Liver (tissue), 8 donors: ENCODE measurements at regions not wholly inside any gene's neighbourhood (a gene's known extent, or its start where the extent isn't known, plus 50 kb on each side); places are given as distances from the start of the nearest gene placed in this dataset.

ENCODE experiments used
- DNase-seq: peaks from one replicate; pipeline ENCODE4 v3.0.0-alpha.2; 2017; ENCODE audit warnings: low spot score
- H3K27ac ChIP-seq, 2 donors: one replicate each; pipeline ENCODE4 v1.7.0; 2013; ENCODE audit warnings: inconsistent platforms in 2 of 2, low read length in 2 of 2, control low read depth in 1 of 2, low read depth in 1 of 2, mild to moderate bottlenecking in 1 of 2
- H3K27me3 ChIP-seq, 4 donors: one replicate each; pipeline versions ENCODE4 v1.6.1 to v1.7.0; 2013; ENCODE audit warnings: low read length in 3 of 4, inconsistent platforms in 1 of 4, mild to moderate bottlenecking in 1 of 4, moderate library complexity in 1 of 4; ENCODE audit not compliant: control insufficient read depth in 4 of 4, insufficient read depth in 4 of 4
- H3K36me3 ChIP-seq, 4 donors: one replicate each; pipeline versions ENCODE4 v1.6.1 to v1.7.0; 2013; ENCODE audit warnings: low read length in 3 of 4, mild to moderate bottlenecking in 3 of 4, low read depth in 1 of 4, moderate library complexity in 1 of 4; ENCODE audit not compliant: control insufficient read depth in 4 of 4, insufficient read depth in 3 of 4
- H3K4me1 ChIP-seq, 4 donors: one replicate each; pipeline versions ENCODE4 v1.6.1 to v1.7.0; 2013; ENCODE audit warnings: low read length in 3 of 4, mild to moderate bottlenecking in 3 of 4, moderate library complexity in 1 of 4; ENCODE audit not compliant: control insufficient read depth in 4 of 4, insufficient read depth in 4 of 4
- H3K4me3 ChIP-seq, 3 donors: one replicate each; pipeline versions ENCODE4 v1.6.1 to v1.7.0; 2013; ENCODE audit warnings: low read length in 3 of 3, control low read depth in 1 of 3, low read depth in 1 of 3, mild to moderate bottlenecking in 1 of 3
- H3K9ac ChIP-seq, 2 donors: one replicate each; pipeline ENCODE4 v1.7.0; 2013; ENCODE audit warnings: low read length in 2 of 2, mild to moderate bottlenecking in 2 of 2, moderate library complexity in 2 of 2, control low read depth in 1 of 2, low read depth in 1 of 2
- H3K9me3 ChIP-seq, 4 donors: one replicate each; pipeline versions ENCODE4 v1.6.1 to v1.7.0; 2013; ENCODE audit warnings: low read length in 3 of 4; ENCODE audit not compliant: control insufficient read depth in 4 of 4
- EGR1 ChIP-seq, 2 donors: IDR thresholded peaks; 2 replicates each; pipeline ENCODE4 v1.6.1; 2016 to 2018; ENCODE audit warnings: antibody characterized with exemption in 2 of 2, low read depth in 2 of 2
- FOXA1 ChIP-seq: IDR thresholded peaks from 2 replicates; pipeline ENCODE4 v1.6.1; 2016; ENCODE audit warnings: antibody characterized with exemption
- FOXA2 ChIP-seq: IDR thresholded peaks from 2 replicates; pipeline ENCODE4 v1.6.1; 2016; ENCODE audit warnings: antibody characterized with exemption
- GABPA ChIP-seq, 2 donors: IDR thresholded peaks in 1 of 2; conservative IDR thresholded peaks in 1 of 2; 2 replicates each; pipeline ENCODE4 v1.6.1; 2016; ENCODE audit warnings: antibody characterized with exemption in 2 of 2, mild to moderate bottlenecking in 1 of 2, moderate library complexity in 1 of 2
- HNF4A ChIP-seq, 2 donors: conservative IDR thresholded peaks; 2 replicates each; pipeline ENCODE4 v1.6.1; 2016; ENCODE audit warnings: antibody characterized with exemption in 2 of 2, mild to moderate bottlenecking in 2 of 2
- HNF4G ChIP-seq: IDR thresholded peaks from 2 replicates; pipeline ENCODE4 v1.6.1; 2016; ENCODE audit warnings: antibody characterized with exemption
- JUND ChIP-seq, 2 donors: IDR thresholded peaks; 2 replicates each; pipeline ENCODE4 v1.6.1; 2016; ENCODE audit warnings: antibody characterized with exemption in 2 of 2
- NR2F2 ChIP-seq: IDR thresholded peaks from 2 replicates; pipeline ENCODE4 v1.6.1; 2016; ENCODE audit warnings: antibody characterized with exemption
- RAD21 ChIP-seq, 2 donors: IDR thresholded peaks; 2 replicates each; pipeline ENCODE4 v1.6.1; 2016; ENCODE audit warnings: antibody characterized with exemption in 2 of 2, mild to moderate bottlenecking in 2 of 2
- RXRA ChIP-seq, 2 donors: IDR thresholded peaks; 2 replicates each; pipeline ENCODE4 v1.6.1; 2017 to 2018; ENCODE audit warnings: antibody characterized with exemption in 2 of 2, mild to moderate bottlenecking in 1 of 2
- SP1 ChIP-seq: IDR thresholded peaks from 2 replicates; pipeline ENCODE4 v1.6.1; 2018; ENCODE audit warnings: antibody characterized with exemption, mild to moderate bottlenecking
- TAF1 ChIP-seq: conservative IDR thresholded peaks from 2 replicates; pipeline ENCODE4 v1.6.1; 2016; ENCODE audit warnings: antibody characterized with exemption, mild to moderate bottlenecking
- WGBS: extraction: QIAGEN DNeasy Blood & Tissue Kit; methylation state at CpG from one replicate; pipeline ENCODE4 v1.1.7; 2013; 5-methylcytosine and 5-hydroxymethylcytosine counted together
- TF ChIP-seq, protein P1 (sequence below): fragments of 150-350 bp; IDR thresholded peaks from 2 replicates; pipeline ENCODE4 v1.5.1; 2017; ENCODE audit warnings: improper control_type of control experiment, low read depth, low read length; ENCODE audit not compliant: missing input control
- TF ChIP-seq, protein P2 (sequence below): IDR thresholded peaks from 2 replicates; pipeline ENCODE4 v1.6.1; 2016; ENCODE audit warnings: antibody characterized with exemption
- TF ChIP-seq, protein P3 (sequence below): IDR thresholded peaks from 2 replicates; pipeline ENCODE4 v1.6.1; 2016; ENCODE audit warnings: antibody characterized with exemption
- TF ChIP-seq, protein P4 (sequence below): IDR thresholded peaks from 2 replicates; pipeline ENCODE4 v1.6.1; 2016; ENCODE audit warnings: antibody characterized with exemption, mild to moderate bottlenecking
- TF ChIP-seq, protein P5 (sequence below): IDR thresholded peaks from 2 replicates; pipeline ENCODE4 v1.6.1; 2016; ENCODE audit warnings: antibody characterized with exemption
- donor health status: healthy.
- donor health status: healthy.
- donor health status: healthy.
- donor health status: healthy.
- donor health status: healthy.

DNA sequence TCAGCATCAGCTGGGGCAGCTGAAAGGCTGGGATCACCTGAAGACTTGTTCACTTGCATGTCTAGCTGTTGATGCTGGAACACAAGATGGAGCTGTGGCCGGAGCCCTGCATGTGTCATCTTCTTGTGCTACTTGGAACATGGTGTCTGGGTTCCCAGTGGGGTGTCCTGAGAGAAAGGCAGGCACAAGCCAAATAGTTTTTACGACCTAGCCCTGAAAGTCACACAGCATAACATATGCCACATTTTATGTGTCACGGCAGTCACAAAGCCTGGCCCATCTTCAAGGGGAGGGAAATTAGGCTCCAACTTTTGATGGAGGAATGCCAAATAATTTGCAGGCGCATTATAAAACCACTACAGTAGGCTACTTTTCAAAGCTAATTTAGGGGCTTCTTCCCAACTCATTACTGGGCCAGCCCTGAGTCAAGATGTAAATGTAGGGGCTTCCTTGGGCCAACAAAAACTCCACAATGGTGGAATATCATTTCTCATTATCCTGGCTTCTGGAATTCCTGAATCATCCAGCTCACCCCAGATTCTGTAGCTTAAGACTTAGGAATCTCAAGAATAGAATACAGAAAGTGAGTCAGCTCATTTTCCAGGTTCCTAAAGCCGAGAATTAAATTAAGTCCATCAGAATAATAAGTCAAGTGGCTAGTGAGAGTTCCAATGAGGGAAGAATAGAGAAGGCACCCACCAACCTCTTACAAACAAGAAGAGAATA, 543.0 kb downstream of the TNS1 start:
- Histone ChIP-seq H3K4me1 (no peaks in the 10 kb centered on the region), H3K27ac (no peak overlapping the region), H3K36me3 (no peaks in the 10 kb centered on the region), H3K9ac (no peak overlapping the region), H3K4me3 (no peak overlapping the region), H3K27me3 (no peaks in the 10 kb centered on the region), H3K9me3 (no peaks in the 10 kb centered on the region)
- TF ChIP-seq, protein P1, sequence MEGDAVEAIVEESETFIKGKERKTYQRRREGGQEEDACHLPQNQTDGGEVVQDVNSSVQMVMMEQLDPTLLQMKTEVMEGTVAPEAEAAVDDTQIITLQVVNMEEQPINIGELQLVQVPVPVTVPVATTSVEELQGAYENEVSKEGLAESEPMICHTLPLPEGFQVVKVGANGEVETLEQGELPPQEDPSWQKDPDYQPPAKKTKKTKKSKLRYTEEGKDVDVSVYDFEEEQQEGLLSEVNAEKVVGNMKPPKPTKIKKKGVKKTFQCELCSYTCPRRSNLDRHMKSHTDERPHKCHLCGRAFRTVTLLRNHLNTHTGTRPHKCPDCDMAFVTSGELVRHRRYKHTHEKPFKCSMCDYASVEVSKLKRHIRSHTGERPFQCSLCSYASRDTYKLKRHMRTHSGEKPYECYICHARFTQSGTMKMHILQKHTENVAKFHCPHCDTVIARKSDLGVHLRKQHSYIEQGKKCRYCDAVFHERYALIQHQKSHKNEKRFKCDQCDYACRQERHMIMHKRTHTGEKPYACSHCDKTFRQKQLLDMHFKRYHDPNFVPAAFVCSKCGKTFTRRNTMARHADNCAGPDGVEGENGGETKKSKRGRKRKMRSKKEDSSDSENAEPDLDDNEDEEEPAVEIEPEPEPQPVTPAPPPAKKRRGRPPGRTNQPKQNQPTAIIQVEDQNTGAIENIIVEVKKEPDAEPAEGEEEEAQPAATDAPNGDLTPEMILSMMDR, result no peak
- no peak for TF ChIP-seq HNF4G
- TF ChIP-seq, protein P2, sequence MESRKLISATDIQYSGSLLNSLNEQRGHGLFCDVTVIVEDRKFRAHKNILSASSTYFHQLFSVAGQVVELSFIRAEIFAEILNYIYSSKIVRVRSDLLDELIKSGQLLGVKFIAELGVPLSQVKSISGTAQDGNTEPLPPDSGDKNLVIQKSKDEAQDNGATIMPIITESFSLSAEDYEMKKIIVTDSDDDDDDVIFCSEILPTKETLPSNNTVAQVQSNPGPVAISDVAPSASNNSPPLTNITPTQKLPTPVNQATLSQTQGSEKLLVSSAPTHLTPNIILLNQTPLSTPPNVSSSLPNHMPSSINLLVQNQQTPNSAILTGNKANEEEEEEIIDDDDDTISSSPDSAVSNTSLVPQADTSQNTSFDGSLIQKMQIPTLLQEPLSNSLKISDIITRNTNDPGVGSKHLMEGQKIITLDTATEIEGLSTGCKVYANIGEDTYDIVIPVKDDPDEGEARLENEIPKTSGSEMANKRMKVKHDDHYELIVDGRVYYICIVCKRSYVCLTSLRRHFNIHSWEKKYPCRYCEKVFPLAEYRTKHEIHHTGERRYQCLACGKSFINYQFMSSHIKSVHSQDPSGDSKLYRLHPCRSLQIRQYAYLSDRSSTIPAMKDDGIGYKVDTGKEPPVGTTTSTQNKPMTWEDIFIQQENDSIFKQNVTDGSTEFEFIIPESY, result no peak
- TF ChIP-seq RAD21 (IDR thresholded peaks at IDR 0.05), result no peak
- no peak for TF ChIP-seq HNF4A (conservative IDR thresholded peaks at IDR 0.05)
- no peak for DNase-seq
- 83% methylated on average over 5 of the region's 5 CpGs for WGBS

DNA sequence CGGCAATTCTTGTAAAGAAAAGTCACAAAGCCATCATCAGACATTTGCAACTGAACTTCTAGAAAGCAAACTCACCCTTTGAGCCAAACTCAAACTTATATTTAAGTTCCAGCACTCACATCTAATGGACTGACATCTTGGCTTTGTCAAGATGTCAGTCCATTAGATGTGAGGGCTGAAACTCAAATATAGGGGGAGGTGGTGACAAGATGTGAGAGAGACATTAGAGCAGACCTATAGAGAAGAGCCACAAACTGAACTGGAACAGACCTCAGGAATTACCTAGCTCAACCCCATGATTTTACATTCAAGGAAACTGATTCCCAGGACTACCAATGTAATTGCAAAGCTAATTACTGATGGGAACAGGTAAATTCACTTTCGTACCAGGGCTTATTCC, 543.8 kb downstream of the TNS1 start:
- no peaks in the 10 kb centered on the region for H3K9me3 ChIP-seq
- H3K27me3 ChIP-seq, result no peaks in the 10 kb centered on the region
- no peak for DNase-seq
- no peaks in the 10 kb centered on the region for H3K4me1 ChIP-seq
- H3K4me3 ChIP-seq, result no peak overlapping the region
- H3K9ac ChIP-seq, result no peak overlapping the region
- no peaks in the 10 kb centered on the region for H3K36me3 ChIP-seq
- TF ChIP-seq, protein P3, sequence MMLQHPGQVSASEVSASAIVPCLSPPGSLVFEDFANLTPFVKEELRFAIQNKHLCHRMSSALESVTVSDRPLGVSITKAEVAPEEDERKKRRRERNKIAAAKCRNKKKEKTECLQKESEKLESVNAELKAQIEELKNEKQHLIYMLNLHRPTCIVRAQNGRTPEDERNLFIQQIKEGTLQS, result no peak
- TF ChIP-seq, protein P4, sequence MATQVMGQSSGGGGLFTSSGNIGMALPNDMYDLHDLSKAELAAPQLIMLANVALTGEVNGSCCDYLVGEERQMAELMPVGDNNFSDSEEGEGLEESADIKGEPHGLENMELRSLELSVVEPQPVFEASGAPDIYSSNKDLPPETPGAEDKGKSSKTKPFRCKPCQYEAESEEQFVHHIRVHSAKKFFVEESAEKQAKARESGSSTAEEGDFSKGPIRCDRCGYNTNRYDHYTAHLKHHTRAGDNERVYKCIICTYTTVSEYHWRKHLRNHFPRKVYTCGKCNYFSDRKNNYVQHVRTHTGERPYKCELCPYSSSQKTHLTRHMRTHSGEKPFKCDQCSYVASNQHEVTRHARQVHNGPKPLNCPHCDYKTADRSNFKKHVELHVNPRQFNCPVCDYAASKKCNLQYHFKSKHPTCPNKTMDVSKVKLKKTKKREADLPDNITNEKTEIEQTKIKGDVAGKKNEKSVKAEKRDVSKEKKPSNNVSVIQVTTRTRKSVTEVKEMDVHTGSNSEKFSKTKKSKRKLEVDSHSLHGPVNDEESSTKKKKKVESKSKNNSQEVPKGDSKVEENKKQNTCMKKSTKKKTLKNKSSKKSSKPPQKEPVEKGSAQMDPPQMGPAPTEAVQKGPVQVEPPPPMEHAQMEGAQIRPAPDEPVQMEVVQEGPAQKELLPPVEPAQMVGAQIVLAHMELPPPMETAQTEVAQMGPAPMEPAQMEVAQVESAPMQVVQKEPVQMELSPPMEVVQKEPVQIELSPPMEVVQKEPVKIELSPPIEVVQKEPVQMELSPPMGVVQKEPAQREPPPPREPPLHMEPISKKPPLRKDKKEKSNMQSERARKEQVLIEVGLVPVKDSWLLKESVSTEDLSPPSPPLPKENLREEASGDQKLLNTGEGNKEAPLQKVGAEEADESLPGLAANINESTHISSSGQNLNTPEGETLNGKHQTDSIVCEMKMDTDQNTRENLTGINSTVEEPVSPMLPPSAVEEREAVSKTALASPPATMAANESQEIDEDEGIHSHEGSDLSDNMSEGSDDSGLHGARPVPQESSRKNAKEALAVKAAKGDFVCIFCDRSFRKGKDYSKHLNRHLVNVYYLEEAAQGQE, result no peak
- TF ChIP-seq TAF1, result no peak
- TF ChIP-seq GABPA (IDR thresholded peaks at IDR 0.05 in 1 of 2, conservative IDR thresholded peaks at IDR 0.05 in 1 of 2), result no peak
- TF ChIP-seq, protein P5, sequence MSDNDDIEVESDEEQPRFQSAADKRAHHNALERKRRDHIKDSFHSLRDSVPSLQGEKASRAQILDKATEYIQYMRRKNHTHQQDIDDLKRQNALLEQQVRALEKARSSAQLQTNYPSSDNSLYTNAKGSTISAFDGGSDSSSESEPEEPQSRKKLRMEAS, result no peak
- TF ChIP-seq EGR1 (IDR thresholded peaks at IDR 0.05; ENCODE audit: low read depth in 2 of 2), result no peak
- no peak for TF ChIP-seq NR2F2
- TF ChIP-seq, protein P2, result no peak
- TF ChIP-seq FOXA1, result no peak
- no peak for TF ChIP-seq SP1
- TF ChIP-seq FOXA2, result no peak
- TF ChIP-seq RXRA (IDR thresholded peaks at IDR 0.05), result no peak
- no peak for TF ChIP-seq JUND (IDR thresholded peaks at IDR 0.05)
- TF ChIP-seq, protein P1, result no peak
- TF ChIP-seq HNF4A (conservative IDR thresholded peaks at IDR 0.05), result no peak
- 95% methylated on average over 2 of the region's 2 CpGs for whole genome bisulfite sequencing
- no peak overlapping the region for H3K27ac ChIP-seq
